ENCODE measurements at regions not wholly inside any gene's neighbourhood (a gene's known extent, or its start where the extent isn't known, plus 50 kb on each side); places are given as distances from the start of the nearest gene placed in this dataset.

DNA sequence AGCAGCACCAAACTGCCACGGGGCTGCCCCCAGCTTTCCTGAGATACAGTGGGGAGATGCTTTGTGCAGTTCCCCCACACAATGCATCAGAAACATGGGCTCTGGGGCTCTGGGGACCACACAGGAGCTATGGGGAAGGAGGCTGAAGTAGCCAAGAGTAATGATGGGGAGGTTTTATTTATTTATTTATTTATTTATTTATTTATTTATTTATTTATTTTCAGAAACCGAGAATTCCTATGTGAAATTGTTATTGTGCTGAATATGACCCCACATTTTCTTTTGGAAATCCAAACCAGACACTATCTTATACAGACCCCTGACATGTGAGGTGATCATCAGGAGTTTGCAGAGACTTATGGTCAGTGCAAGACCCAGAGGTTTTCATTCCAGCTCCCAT lies 84.4 kb downstream of the MTNR1B start:
- H3K4me1 Mint-ChIP-seq (ENCODE audit: low read depth, unreplicated experiment) = no peaks in the 10 kb centered on the region
- no peaks in the 10 kb centered on the region for H3K27me3 Mint-ChIP-seq (ENCODE audit: unreplicated experiment)
- H3K27ac Mint-ChIP-seq (ENCODE audit: unreplicated experiment) = no peak overlapping the region

GRCh38 chr11:93054279-93054678 lies 84.8 kb downstream of the MTNR1B start:
- DNase-seq = no peak
- no peaks in the 10 kb centered on the region for H3K36me3 Mint-ChIP-seq (ENCODE audit: unreplicated experiment)
- no peaks in the 10 kb centered on the region for H3K4me1 Mint-ChIP-seq (ENCODE audit: low read depth, unreplicated experiment)
- H3K27ac Mint-ChIP-seq (ENCODE audit: unreplicated experiment) = no peak overlapping the region
- H3K9me3 Mint-ChIP-seq (ENCODE audit: unreplicated experiment) = no peaks in the 10 kb centered on the region
- TF ChIP-seq, protein P1, sequence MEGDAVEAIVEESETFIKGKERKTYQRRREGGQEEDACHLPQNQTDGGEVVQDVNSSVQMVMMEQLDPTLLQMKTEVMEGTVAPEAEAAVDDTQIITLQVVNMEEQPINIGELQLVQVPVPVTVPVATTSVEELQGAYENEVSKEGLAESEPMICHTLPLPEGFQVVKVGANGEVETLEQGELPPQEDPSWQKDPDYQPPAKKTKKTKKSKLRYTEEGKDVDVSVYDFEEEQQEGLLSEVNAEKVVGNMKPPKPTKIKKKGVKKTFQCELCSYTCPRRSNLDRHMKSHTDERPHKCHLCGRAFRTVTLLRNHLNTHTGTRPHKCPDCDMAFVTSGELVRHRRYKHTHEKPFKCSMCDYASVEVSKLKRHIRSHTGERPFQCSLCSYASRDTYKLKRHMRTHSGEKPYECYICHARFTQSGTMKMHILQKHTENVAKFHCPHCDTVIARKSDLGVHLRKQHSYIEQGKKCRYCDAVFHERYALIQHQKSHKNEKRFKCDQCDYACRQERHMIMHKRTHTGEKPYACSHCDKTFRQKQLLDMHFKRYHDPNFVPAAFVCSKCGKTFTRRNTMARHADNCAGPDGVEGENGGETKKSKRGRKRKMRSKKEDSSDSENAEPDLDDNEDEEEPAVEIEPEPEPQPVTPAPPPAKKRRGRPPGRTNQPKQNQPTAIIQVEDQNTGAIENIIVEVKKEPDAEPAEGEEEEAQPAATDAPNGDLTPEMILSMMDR (IDR thresholded peaks at IDR 0.05; ENCODE audit: partially characterized antibody, unreplicated experiment) = no peak
- no peaks in the 10 kb centered on the region for H3K27me3 Mint-ChIP-seq (ENCODE audit: unreplicated experiment)
- no peak overlapping the region for H3K4me3 Mint-ChIP-seq (ENCODE audit: unreplicated experiment)

More for the DNA sequence above, 84.4 kb downstream of the MTNR1B start:
- no peaks in the 10 kb centered on the region for H3K9me3 Mint-ChIP-seq (ENCODE audit: unreplicated experiment)
- no peak overlapping the region for H3K4me3 Mint-ChIP-seq (ENCODE audit: unreplicated experiment)
- TF ChIP-seq, protein P1 (IDR thresholded peaks at IDR 0.05; ENCODE audit: partially characterized antibody, unreplicated experiment) = no peak
- no peak for DNase-seq
- H3K36me3 Mint-ChIP-seq (ENCODE audit: unreplicated experiment) = no peaks in the 10 kb centered on the region

- Mint-ChIP-seq H3K36me3 (ENCODE audit: unreplicated experiment) (no peaks in the 10 kb centered on the region), H3K27ac (ENCODE audit: unreplicated experiment) (no peak overlapping the region), H3K27me3 (ENCODE audit: unreplicated experiment) (no peaks in the 10 kb centered on the region)
Measured at GRCh38 chr11:93054881-93055280, 85.4 kb downstream of the MTNR1B start.

DNA sequence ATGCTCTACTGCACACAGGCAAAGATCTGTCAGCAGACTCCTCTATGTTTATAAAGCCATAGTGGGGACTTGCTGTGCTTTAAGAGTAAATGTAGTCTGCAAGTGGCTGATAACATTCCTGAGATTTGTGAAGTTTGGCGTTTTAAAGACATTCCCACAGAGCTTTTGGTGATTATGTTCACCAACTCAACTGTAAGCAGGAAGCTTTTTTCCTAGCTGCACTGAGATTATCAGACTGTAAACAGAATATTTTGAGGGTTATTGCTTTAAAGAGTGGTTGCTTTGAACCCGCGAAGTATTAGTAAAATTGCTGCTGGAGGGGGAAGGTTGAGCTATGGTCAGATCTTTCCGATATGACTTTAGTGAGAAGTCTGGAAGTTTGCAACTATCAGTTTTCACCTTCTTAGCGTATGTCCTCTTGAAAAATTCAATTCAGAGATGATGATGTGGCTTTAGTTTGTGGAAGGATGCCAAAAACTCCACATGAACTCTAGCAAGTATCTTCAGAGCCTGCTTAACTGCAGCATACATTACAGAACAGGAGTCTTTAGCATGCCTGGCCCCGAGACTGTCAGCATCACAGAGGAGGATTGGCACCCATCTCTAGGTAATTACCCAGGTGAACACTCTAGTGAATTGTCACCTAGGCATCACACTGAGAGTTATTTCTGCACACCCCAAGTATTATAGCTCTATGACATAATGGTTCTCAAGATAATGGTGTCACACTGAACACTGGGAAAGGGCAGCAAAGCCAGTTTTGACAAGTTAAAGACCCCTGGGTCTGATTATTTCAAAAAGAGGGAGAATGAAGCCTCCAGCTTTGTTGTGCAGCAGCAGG lies 89.9 kb downstream of the MTNR1B start:
- Mint-ChIP-seq H3K4me1 (ENCODE audit: low read depth, unreplicated experiment) (no peaks in the 10 kb centered on the region), H3K27ac (ENCODE audit: unreplicated experiment) (no peak overlapping the region), H3K27me3 (ENCODE audit: unreplicated experiment) (no peaks in the 10 kb centered on the region), H3K9me3 (ENCODE audit: unreplicated experiment) (no peaks in the 10 kb centered on the region), H3K36me3 (ENCODE audit: unreplicated experiment) (no peaks in the 10 kb centered on the region), H3K4me3 (ENCODE audit: unreplicated experiment) (no peak overlapping the region)
- TF ChIP-seq, protein P1 (IDR thresholded peaks at IDR 0.05; ENCODE audit: partially characterized antibody, unreplicated experiment) = no peak
- no peak for DNase-seq

More at GRCh38 chr11:93054881-93055280, 85.4 kb downstream of the MTNR1B start:
- no peak overlapping the region for H3K4me3 Mint-ChIP-seq (ENCODE audit: unreplicated experiment)
- H3K9me3 Mint-ChIP-seq (ENCODE audit: unreplicated experiment) = no peaks in the 10 kb centered on the region
- no peak for DNase-seq
- TF ChIP-seq, protein P1 (IDR thresholded peaks at IDR 0.05; ENCODE audit: partially characterized antibody, unreplicated experiment) = no peak
- no peaks in the 10 kb centered on the region for H3K4me1 Mint-ChIP-seq (ENCODE audit: low read depth, unreplicated experiment)

DNA sequence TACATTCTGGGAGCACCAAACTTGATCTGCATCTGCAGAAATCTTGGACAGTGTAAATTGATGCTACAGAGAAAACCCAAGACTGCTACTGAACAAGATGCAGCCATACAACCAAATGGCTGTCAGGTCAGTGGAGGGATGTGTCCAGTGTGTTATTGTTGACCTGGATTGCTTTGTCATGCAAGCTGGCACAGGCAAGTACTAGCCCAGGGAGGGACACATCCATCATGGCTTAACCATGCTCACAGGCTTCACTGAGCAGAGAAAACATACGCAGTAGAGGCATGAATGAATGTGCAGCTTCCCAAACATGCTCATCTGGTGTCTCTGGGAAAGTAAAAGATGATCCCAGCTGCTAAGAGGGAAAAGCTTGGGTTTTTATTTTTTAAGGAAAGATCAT lies 93.6 kb downstream of the MTNR1B start:
- H3K27ac Mint-ChIP-seq (ENCODE audit: unreplicated experiment) = no peak overlapping the region
- no peak overlapping the region for H3K4me3 Mint-ChIP-seq (ENCODE audit: unreplicated experiment)
- H3K4me1 Mint-ChIP-seq (ENCODE audit: low read depth, unreplicated experiment) = no peaks in the 10 kb centered on the region
- H3K36me3 Mint-ChIP-seq (ENCODE audit: unreplicated experiment) = no peaks in the 10 kb centered on the region
- DNase-seq = no peak
- TF ChIP-seq, protein P1 (IDR thresholded peaks at IDR 0.05; ENCODE audit: partially characterized antibody, unreplicated experiment) = no peak
- peaks cover 2% of the 10 kb centered on the region for H3K9me3 Mint-ChIP-seq (ENCODE audit: unreplicated experiment)
- H3K27me3 Mint-ChIP-seq (ENCODE audit: unreplicated experiment) = no peaks in the 10 kb centered on the region

Data from glutamatergic neuron (in vitro differentiated cells).